ENCODE measurements at regions not wholly inside any gene's neighbourhood (a gene's known extent, or its start where the extent isn't known, plus 50 kb on each side); places are given as distances from the start of the nearest gene placed in this dataset.

DNA sequence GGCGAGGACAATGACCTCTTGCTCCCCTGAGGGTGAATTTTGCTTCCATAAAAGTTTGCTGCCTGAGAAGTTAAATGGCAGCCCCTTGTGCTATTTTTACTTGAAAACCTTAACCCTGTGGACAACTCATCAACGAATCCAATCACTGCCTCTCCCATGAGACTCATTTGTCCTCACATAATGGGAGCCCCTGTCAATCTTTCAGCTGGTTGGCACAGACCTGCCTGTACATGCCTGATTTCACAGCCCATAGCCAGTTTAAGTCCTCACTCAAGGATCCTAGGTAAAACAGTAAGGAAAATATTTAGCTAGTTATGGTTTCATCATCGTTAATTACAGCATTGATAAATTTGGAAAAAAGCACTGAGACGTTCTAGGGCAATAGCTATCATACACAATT lies 207.4 kb downstream of the NHLRC3 start:
- intact Hi-C loops (cut with DNase I), result no loop called here
- TF ChIP-seq, protein P1, sequence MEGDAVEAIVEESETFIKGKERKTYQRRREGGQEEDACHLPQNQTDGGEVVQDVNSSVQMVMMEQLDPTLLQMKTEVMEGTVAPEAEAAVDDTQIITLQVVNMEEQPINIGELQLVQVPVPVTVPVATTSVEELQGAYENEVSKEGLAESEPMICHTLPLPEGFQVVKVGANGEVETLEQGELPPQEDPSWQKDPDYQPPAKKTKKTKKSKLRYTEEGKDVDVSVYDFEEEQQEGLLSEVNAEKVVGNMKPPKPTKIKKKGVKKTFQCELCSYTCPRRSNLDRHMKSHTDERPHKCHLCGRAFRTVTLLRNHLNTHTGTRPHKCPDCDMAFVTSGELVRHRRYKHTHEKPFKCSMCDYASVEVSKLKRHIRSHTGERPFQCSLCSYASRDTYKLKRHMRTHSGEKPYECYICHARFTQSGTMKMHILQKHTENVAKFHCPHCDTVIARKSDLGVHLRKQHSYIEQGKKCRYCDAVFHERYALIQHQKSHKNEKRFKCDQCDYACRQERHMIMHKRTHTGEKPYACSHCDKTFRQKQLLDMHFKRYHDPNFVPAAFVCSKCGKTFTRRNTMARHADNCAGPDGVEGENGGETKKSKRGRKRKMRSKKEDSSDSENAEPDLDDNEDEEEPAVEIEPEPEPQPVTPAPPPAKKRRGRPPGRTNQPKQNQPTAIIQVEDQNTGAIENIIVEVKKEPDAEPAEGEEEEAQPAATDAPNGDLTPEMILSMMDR (IDR thresholded peaks at IDR 0.05), result no peak
- no peaks in the 10 kb centered on the region for H3K4me1 ChIP-seq
- H3K9me3 ChIP-seq, result no peaks in the 10 kb centered on the region
- no peak for DNase-seq
- H3K27me3 ChIP-seq, result no peaks in the 10 kb centered on the region
- ATAC-seq, result no peak
- no peak overlapping the region for H3K27ac ChIP-seq
- H3K4me3 ChIP-seq, result no peak overlapping the region
- WGBS, 2 donors, result 65 to 67% methylated on average over 4 of the region's 4 CpGs
- FAIRE-seq, result no peak
- no peaks in the 10 kb centered on the region for H3K36me3 ChIP-seq

DNA sequence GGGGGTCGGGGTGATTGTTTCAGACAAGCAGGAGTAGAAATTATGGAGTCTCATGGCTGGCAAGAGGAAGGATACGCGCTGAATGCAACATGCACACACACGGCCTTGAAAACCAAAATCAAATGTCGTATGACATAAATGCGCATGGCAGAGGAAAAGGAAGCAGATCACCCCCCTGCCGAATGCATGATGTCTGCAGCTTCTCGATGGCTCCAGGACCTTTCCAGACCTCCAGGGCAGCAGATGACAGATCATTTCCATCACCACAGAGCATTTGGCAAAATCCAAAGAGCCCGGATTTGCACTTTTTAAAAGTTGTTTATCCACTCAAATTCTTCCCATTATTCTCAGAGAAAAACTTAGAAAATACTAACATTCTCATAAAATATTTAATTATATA lies 211.7 kb downstream of the NHLRC3 start:
- no peaks in the 10 kb centered on the region for H3K36me3 ChIP-seq
- no peak for FAIRE-seq
- ATAC-seq, result no peak
- intact Hi-C loops (cut with DNase I), result no loop called here
- no peak overlapping the region for H3K27ac ChIP-seq
- TF ChIP-seq, protein P1 (IDR thresholded peaks at IDR 0.05), result no peak
- 70 to 79% methylated on average over 9 of the region's 9 CpGs for WGBS, 2 donors
- DNase-seq, result no peak
- H3K9me3 ChIP-seq, result no peaks in the 10 kb centered on the region
- H3K4me3 ChIP-seq, result no peak overlapping the region
- H3K4me1 ChIP-seq, result no peaks in the 10 kb centered on the region
- no peaks in the 10 kb centered on the region for H3K27me3 ChIP-seq

DNA sequence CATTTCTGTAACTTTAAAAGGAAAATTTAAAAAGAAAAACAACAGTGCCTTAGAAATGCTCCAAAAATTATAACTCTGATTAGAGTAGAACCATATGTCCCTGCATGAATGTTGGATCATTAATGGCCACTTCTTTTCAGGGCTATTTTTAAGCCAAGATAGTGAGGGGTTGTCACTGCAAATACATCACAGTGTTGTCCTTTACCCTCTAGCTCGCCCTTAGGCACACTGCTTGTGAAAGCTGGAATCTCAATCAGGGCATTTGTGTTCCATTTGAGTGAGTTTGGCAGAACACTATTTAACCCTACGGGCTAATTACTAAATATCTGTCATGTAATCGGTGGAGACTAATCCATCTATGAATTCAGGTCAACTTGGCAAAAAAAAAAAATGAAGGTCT lies 212.2 kb downstream of the NHLRC3 start:
- DNase-seq, result no peak
- ATAC-seq, result no peak
- no peaks in the 10 kb centered on the region for H3K4me1 ChIP-seq
- WGBS, 2 donors, result 62 to 73% methylated on average over 3 of the region's 3 CpGs
- H3K4me3 ChIP-seq, result no peak overlapping the region
- no peak for FAIRE-seq
- no peak overlapping the region for H3K27ac ChIP-seq
- no peaks in the 10 kb centered on the region for H3K9me3 ChIP-seq
- H3K27me3 ChIP-seq, result no peaks in the 10 kb centered on the region
- TF ChIP-seq, protein P1 (IDR thresholded peaks at IDR 0.05), result no peak
- H3K36me3 ChIP-seq, result no peaks in the 10 kb centered on the region
- intact Hi-C loops (cut with DNase I), result no loop called here

DNA sequence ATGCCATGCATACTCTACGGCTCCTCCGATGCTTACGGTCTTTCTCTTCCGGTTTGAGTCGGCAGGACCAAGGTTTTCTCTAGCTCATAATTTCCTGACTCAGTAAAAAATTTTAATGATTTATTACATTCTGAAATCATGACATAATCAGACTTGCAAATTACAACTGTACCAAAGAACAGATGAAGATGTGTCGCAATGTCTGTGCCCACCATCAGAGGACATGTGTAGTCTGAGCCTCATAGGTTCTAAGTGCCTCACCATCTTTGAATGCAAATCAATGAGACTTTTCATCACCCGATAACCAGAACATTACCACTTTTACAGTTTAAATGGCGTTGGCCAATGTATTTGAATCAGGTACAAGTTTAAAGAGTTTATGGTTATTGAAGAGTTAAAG lies 213.1 kb downstream of the NHLRC3 start:
- TF ChIP-seq, protein P1 (IDR thresholded peaks at IDR 0.05), result no peak
- DNase-seq (no peak), FAIRE-seq (no peak), ATAC-seq (no peak)
- no peaks in the 10 kb centered on the region for H3K27me3 ChIP-seq
- 88 to 93% methylated on average over 8 of the region's 8 CpGs for WGBS, 2 donors
- H3K4me3 ChIP-seq, result no peak overlapping the region
- no peak overlapping the region for H3K27ac ChIP-seq
- no peaks in the 10 kb centered on the region for H3K9me3 ChIP-seq
- intact Hi-C loops (cut with DNase I), result no loop called here
- H3K36me3 ChIP-seq, result no peaks in the 10 kb centered on the region
- H3K4me1 ChIP-seq, result no peaks in the 10 kb centered on the region

DNA sequence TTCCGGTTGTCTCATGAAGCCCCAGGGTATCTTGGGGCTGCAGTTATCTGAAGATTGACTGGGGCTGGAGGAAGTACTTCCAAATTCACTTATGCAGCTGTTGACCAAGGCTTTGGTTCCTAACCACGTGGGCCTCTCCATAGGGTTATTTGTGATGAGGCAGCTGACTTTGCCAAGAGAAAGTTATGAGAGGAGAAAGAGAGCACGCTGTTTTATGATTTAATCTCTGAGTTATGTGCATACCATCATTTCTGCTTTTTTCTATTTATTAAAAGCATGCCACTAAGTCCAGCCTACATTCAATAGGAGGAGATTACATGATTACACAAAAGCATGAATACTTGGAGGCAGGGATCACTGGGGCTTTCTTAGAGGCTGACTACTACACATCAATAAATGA lies 215.5 kb downstream of the NHLRC3 start:
- TF ChIP-seq, protein P1 (IDR thresholded peaks at IDR 0.05), result no peak
- intact Hi-C loops (cut with DNase I), result no loop called here
- Histone ChIP-seq H3K4me1 (no peaks in the 10 kb centered on the region), H3K9me3 (no peaks in the 10 kb centered on the region), H3K36me3 (no peaks in the 10 kb centered on the region), H3K4me3 (no peak overlapping the region), H3K27me3 (no peaks in the 10 kb centered on the region), H3K27ac (no peak overlapping the region)
- 37 to 50% methylated on average over 3 of the region's 3 CpGs for WGBS, 2 donors
- DNase-seq (no peak), FAIRE-seq (no peak), ATAC-seq (no peak)

Measured in pancreas (tissue), 10 donors.